ENCODE measurements at regions not wholly inside any gene's neighbourhood (a gene's known extent, or its start where the extent isn't known, plus 50 kb on each side); places are given as distances from the start of the nearest gene placed in this dataset.

GRCh38 chr5:175387144-175387543, 56.8 kb downstream of the DRD1 start:
- TF ChIP-seq CTCF (conservative IDR thresholded peaks at IDR 0.05; ENCODE audit: low read length) (no peak), EZH2phosphoT487 (IDR thresholded peaks at IDR 0.05; ENCODE audit: borderline replicate concordance) (no peak)
